Endothelial cell (in vitro differentiated cells): ENCODE measurements at regions not wholly inside any gene's neighbourhood (a gene's known extent, or its start where the extent isn't known, plus 50 kb on each side); places are given as distances from the start of the nearest gene placed in this dataset.

Experiments
- DNase-seq: peaks from one replicate; pipeline ENCODE4 v3.0.0; 2021; ENCODE audit warnings: low spot score
- H3K27ac Mint-ChIP-seq: one replicate; pipeline ENCODE4 v1.8.0; 2021; ENCODE audit warnings: mixed read lengths, inconsistent platforms; ENCODE audit not compliant: unreplicated experiment
- H3K27me3 Mint-ChIP-seq: one replicate; pipeline ENCODE4 v1.8.0; 2021; ENCODE audit warnings: mild to moderate bottlenecking, moderate library complexity, mixed read lengths, inconsistent platforms; ENCODE audit not compliant: unreplicated experiment
- H3K36me3 Mint-ChIP-seq: one replicate; pipeline ENCODE4 v1.8.0; 2021; ENCODE audit warnings: mild to moderate bottlenecking, low read depth, mixed read lengths, inconsistent platforms; ENCODE audit not compliant: unreplicated experiment
- H3K4me1 Mint-ChIP-seq: one replicate; pipeline ENCODE4 v1.8.0; 2021; ENCODE audit warnings: mild to moderate bottlenecking, mixed read lengths, inconsistent platforms; ENCODE audit not compliant: unreplicated experiment
- H3K4me3 Mint-ChIP-seq: one replicate; pipeline ENCODE4 v1.8.0; 2021; ENCODE audit warnings: mild to moderate bottlenecking, mixed read lengths, inconsistent platforms; ENCODE audit not compliant: unreplicated experiment
- H3K9me3 Mint-ChIP-seq: one replicate; pipeline ENCODE4 v1.8.0; 2021; ENCODE audit warnings: mixed read lengths, inconsistent platforms; ENCODE audit not compliant: unreplicated experiment
- CTCF ChIP-seq: fragments of 200-600 bp; sonication (generic); IDR thresholded peaks from one replicate; pipeline ENCODE4 v1.5.0; 2021; ENCODE audit warnings: antibody characterized with exemption; ENCODE audit not compliant: unreplicated experiment

DNA sequence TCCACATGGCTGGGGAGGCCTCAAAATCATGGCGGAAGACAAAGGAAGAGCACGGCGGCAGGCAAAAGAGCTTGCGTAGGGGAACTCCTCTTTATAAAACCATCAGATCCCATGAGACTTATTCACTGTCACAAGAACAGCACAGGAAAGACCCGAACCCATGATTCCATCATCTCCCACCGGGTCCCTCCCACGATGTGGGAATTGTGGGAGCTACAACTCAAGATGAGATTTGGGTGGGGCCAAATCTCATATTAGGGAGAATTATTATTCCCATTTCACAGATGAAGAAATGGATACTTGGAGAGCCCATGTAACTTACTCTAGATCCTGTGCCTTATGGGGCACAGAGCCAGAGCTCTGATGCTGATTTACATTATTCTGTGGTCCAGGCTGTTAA is 322.6 kb downstream of the PCNX1 start:
- no peaks in the 10 kb centered on the region for H3K9me3 Mint-ChIP-seq
- no peaks in the 10 kb centered on the region for H3K36me3 Mint-ChIP-seq
- H3K4me1 Mint-ChIP-seq = peaks cover 4% of the 10 kb centered on the region
- no peak for DNase-seq
- peak overlapping the region; percentile 11 for H3K27ac Mint-ChIP-seq
- H3K27me3 Mint-ChIP-seq = peaks cover 5% of the 10 kb centered on the region
- TF ChIP-seq CTCF = no peak
- no peak overlapping the region for H3K4me3 Mint-ChIP-seq

DNA sequence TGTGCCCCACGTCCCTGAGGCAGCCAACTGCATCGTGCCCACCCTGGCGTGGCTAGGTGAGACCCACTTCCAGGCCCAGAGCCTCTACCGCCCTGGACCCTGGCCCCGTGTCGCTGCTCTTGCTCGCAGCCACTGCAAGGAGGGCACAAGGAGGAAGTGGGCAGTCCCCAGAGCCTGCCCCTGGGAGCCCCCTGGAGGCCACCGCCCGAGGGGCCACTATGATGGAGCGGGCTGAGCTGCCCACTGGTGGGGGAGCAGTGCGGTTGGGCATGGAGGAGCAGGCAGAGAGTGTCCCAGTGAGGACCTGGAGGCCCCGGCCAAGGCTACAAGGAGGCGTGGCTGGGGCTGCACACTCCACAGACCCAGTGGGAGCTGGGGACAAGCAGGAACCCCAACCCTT is 323.6 kb downstream of the PCNX1 start:
- Mint-ChIP-seq H3K27me3 (peaks cover 5% of the 10 kb centered on the region), H3K9me3 (no peaks in the 10 kb centered on the region), H3K27ac (no peak overlapping the region), H3K4me1 (peaks cover 5% of the 10 kb centered on the region), H3K4me3 (no peak overlapping the region), H3K36me3 (no peaks in the 10 kb centered on the region)
- no peak for DNase-seq
- no peak for TF ChIP-seq CTCF

GRCh38 chr14:71231521-71232393 is 324.5 kb downstream of the PCNX1 start:
- DNase-seq = no peak
- no peak overlapping the region for H3K4me3 Mint-ChIP-seq
- H3K27ac Mint-ChIP-seq = no peak overlapping the region
- peaks cover 8% of the 10 kb centered on the region for H3K4me1 Mint-ChIP-seq
- no peaks in the 10 kb centered on the region for H3K9me3 Mint-ChIP-seq
- H3K36me3 Mint-ChIP-seq = no peaks in the 10 kb centered on the region
- TF ChIP-seq CTCF = no peak
- H3K27me3 Mint-ChIP-seq = peaks cover 5% of the 10 kb centered on the region

DNA sequence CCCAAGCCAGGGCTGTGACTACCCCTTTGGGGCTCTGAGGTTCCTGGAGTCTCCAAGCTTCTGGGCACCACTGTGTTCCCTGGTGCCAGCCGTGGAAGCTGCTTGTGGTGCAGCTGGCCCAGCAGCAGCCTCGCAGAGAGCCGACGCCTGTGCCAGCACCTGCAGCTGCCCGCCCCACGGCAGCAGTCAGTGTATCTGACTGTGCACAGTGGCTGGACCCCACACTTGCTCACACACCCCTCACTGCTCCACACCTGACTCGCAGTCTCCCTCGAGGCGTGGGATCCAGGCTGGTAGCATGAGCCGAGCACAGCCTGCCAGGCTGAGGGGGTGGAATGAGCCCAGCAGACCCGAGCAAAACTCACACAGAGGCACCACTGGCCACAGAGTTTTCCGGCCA is 325.2 kb downstream of the PCNX1 start:
- Mint-ChIP-seq H3K4me1 (peaks cover 9% of the 10 kb centered on the region), H3K27me3 (peaks cover 5% of the 10 kb centered on the region), H3K36me3 (no peaks in the 10 kb centered on the region), H3K9me3 (no peaks in the 10 kb centered on the region), H3K4me3 (no peak overlapping the region), H3K27ac (no peak overlapping the region)
- DNase-seq = no peak
- no peak for TF ChIP-seq CTCF

- Mint-ChIP-seq H3K27me3 (peaks cover 2% of the 10 kb centered on the region), H3K27ac (no peak overlapping the region)
- no peak for DNase-seq
Observed at GRCh38 chr14:71235875-71236274, 328.6 kb downstream of the PCNX1 start.

More at GRCh38 chr14:71235875-71236274, 328.6 kb downstream of the PCNX1 start:
- peaks cover 15% of the 10 kb centered on the region for H3K4me1 Mint-ChIP-seq
- H3K4me3 Mint-ChIP-seq = no peak overlapping the region
- H3K9me3 Mint-ChIP-seq = no peaks in the 10 kb centered on the region
- no peak for TF ChIP-seq CTCF
- H3K36me3 Mint-ChIP-seq = no peaks in the 10 kb centered on the region
